ENCODE measurements at regions not wholly inside any gene's neighbourhood (a gene's known extent, or its start where the extent isn't known, plus 50 kb on each side); places are given as distances from the start of the nearest gene placed in this dataset.

DNA sequence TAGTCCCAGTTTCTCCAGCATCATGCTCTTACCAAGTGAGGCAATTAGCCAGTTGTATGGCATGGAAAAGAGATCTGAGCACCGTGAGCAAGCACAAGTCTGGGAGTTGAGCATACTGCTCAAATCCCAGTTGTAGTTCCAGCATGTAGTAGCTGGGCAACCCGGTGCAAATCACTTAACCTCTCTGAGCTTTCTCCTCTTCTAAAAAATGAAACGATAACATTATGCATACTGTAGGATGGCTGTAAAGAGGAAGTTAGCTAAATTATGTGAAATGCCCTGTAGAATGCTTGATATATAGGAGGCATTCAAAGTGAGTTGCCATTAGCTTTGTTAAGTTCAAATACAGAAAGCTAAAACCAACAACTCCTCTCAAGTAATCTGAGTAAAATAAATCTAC, 164.0 kb upstream of the ZEB2 start:
- Mint-ChIP-seq H3K36me3 (ENCODE audit: low read depth) (no peaks in the 10 kb centered on the region), H3K4me3 (ENCODE audit: unreplicated experiment) (no peak overlapping the region), H3K9me3 (ENCODE audit: low read depth) (no peaks in the 10 kb centered on the region), H3K4me1 (ENCODE audit: low read depth) (peaks cover 2% of the 10 kb centered on the region), H3K27ac (ENCODE audit: unreplicated experiment) (no peak overlapping the region), H3K27me3 (ENCODE audit: low read depth) (no peaks in the 10 kb centered on the region)
- no peak for DNase-seq (ENCODE audit: low spot score)
- TF ChIP-seq CTCF (IDR thresholded peaks at IDR 0.05): no peak

- no peak for DNase-seq (ENCODE audit: low spot score)
- TF ChIP-seq CTCF (IDR thresholded peaks at IDR 0.05): no peak
- Mint-ChIP-seq H3K36me3 (ENCODE audit: low read depth) (no peaks in the 10 kb centered on the region), H3K27ac (ENCODE audit: unreplicated experiment) (no peak overlapping the region), H3K9me3 (ENCODE audit: low read depth) (no peaks in the 10 kb centered on the region), H3K4me1 (ENCODE audit: low read depth) (peaks cover 2% of the 10 kb centered on the region), H3K4me3 (ENCODE audit: unreplicated experiment) (no peak overlapping the region), H3K27me3 (ENCODE audit: low read depth) (no peaks in the 10 kb centered on the region)
Observed at GRCh38 chr2:144683107-144683753, 163.3 kb upstream of the ZEB2 start.

DNA sequence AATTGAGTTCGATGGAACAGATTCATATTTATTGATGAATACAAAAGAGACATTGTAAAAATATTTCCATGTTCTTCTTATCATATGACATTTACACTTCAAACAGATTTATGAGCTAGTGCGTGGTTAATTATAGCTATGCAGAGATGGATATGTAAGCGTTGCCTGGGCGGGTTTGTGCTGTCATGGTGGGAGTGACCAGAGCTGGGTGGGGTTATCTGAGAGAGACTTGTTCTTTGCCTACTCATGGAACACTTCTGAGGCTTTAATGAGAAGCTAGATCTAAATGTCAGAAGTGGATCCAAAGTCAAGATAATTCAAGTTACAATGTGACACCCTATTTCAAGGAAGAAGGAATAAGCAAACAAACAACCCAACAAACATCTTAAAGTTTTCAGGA, 162.3 kb upstream of the ZEB2 start:
- no peak for DNase-seq (ENCODE audit: low spot score)
- Mint-ChIP-seq H3K4me1 (ENCODE audit: low read depth) (peaks cover 2% of the 10 kb centered on the region), H3K27me3 (ENCODE audit: low read depth) (no peaks in the 10 kb centered on the region), H3K4me3 (ENCODE audit: unreplicated experiment) (no peak overlapping the region), H3K9me3 (ENCODE audit: low read depth) (no peaks in the 10 kb centered on the region), H3K27ac (ENCODE audit: unreplicated experiment) (no peak overlapping the region), H3K36me3 (ENCODE audit: low read depth) (no peaks in the 10 kb centered on the region)
- no peak for TF ChIP-seq CTCF (IDR thresholded peaks at IDR 0.05)

- TF ChIP-seq CTCF (IDR thresholded peaks at IDR 0.05): no peak
- no peak overlapping the region for H3K27ac Mint-ChIP-seq (ENCODE audit: unreplicated experiment)
- H3K4me1 Mint-ChIP-seq (ENCODE audit: low read depth): peaks cover 2% of the 10 kb centered on the region
- no peaks in the 10 kb centered on the region for H3K36me3 Mint-ChIP-seq (ENCODE audit: low read depth)
- no peaks in the 10 kb centered on the region for H3K9me3 Mint-ChIP-seq (ENCODE audit: low read depth)
- H3K4me3 Mint-ChIP-seq (ENCODE audit: unreplicated experiment): no peak overlapping the region
- H3K27me3 Mint-ChIP-seq (ENCODE audit: low read depth): no peaks in the 10 kb centered on the region
- no peak for DNase-seq (ENCODE audit: low spot score)
Observed at GRCh38 chr2:144681389-144681788, 161.5 kb upstream of the ZEB2 start.

DNA sequence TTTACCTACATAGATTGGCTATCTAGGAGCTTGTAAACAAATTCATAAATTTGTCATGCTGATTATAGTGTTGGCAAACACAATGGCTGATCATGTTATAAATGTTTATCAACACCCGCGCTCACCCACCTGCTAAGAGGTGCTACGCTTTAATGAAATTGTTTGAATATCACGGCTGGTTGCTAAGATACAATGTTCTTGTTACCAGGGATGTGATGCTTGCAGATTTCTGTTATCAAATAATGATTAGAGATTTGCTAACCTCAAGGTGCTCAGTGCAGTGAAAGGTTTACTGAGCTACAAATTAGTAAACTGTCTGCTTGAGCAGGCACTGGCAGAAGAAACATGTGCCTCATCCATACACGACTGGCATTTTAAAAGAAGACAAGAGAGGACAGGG, 160.0 kb upstream of the ZEB2 start:
- no peak overlapping the region for H3K4me3 Mint-ChIP-seq (ENCODE audit: unreplicated experiment)
- H3K27me3 Mint-ChIP-seq (ENCODE audit: low read depth): no peaks in the 10 kb centered on the region
- no peaks in the 10 kb centered on the region for H3K9me3 Mint-ChIP-seq (ENCODE audit: low read depth)
- no peak for TF ChIP-seq CTCF (IDR thresholded peaks at IDR 0.05)
- peaks cover 2% of the 10 kb centered on the region for H3K4me1 Mint-ChIP-seq (ENCODE audit: low read depth)
- no peak for DNase-seq (ENCODE audit: low spot score)
- no peak overlapping the region for H3K27ac Mint-ChIP-seq (ENCODE audit: unreplicated experiment)
- H3K36me3 Mint-ChIP-seq (ENCODE audit: low read depth): no peaks in the 10 kb centered on the region
